B cell (primary cell): ENCODE measurements at regions not wholly inside any gene's neighbourhood (a gene's known extent, or its start where the extent isn't known, plus 50 kb on each side); places are given as distances from the start of the nearest gene placed in this dataset.

ENCODE experiments used
- EZH2 ChIP-seq: IDR thresholded peaks from 2 replicates; pipeline ENCODE4 v1.6.1; 2012; ENCODE audit warnings: borderline replicate concordance, low read depth, mild to moderate bottlenecking, moderate library complexity, low read length; ENCODE audit not compliant: insufficient read depth, poor library complexity, severe bottlenecking
- TF ChIP-seq, protein P1 (sequence below): fragments of 200-600 bp; IDR thresholded peaks from one replicate; pipeline ENCODE4 v1.8.0; 2022; ENCODE audit warnings: antibody characterized with exemption, mild to moderate bottlenecking

DNA sequence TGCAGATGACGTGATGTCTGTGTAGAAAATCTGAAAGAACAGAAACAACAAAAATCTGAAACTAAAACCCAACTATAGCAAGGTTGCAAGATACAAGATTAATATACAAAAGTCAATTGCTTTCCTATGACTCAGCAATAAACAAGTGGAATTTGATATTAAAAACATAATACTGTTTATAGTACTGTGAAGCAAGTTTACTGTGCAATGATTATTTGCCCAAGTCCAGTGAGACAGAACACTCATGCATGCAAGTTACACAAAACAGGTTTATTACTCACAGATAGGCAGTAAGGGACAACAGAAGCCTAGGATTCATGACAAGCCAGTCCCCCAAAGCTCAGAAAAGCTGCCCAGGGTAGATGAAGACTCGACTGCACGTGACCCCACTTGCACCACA is 62.4 kb upstream of the RAB4A start:
- TF ChIP-seq, protein P1, sequence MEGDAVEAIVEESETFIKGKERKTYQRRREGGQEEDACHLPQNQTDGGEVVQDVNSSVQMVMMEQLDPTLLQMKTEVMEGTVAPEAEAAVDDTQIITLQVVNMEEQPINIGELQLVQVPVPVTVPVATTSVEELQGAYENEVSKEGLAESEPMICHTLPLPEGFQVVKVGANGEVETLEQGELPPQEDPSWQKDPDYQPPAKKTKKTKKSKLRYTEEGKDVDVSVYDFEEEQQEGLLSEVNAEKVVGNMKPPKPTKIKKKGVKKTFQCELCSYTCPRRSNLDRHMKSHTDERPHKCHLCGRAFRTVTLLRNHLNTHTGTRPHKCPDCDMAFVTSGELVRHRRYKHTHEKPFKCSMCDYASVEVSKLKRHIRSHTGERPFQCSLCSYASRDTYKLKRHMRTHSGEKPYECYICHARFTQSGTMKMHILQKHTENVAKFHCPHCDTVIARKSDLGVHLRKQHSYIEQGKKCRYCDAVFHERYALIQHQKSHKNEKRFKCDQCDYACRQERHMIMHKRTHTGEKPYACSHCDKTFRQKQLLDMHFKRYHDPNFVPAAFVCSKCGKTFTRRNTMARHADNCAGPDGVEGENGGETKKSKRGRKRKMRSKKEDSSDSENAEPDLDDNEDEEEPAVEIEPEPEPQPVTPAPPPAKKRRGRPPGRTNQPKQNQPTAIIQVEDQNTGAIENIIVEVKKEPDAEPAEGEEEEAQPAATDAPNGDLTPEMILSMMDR: no peak
- no peak for TF ChIP-seq EZH2
